H1 (cell line): ENCODE measurements at regions not wholly inside any gene's neighbourhood (a gene's known extent, or its start where the extent isn't known, plus 50 kb on each side); places are given as distances from the start of the nearest gene placed in this dataset.

ENCODE experiments used
- CTCF ChIA-PET: fragments of 300-600 bp; sonication (Branson Sonifier 250); formaldehyde crosslinking; loops from one replicate; lab custom pipeline; 2021; ENCODE audit not compliant: partially characterized antibody; lab: Charles Lee
- POLR2A ChIA-PET: fragments of 300-600 bp; sonication (Branson Sonifier 250); formaldehyde crosslinking; loops from one replicate; lab custom pipeline; 2021; ENCODE audit warnings: inconsistent platforms; ENCODE audit not compliant: partially characterized antibody; lab: Charles Lee
- DNase-seq, 2 experiments: peaks; one replicate each; pipeline versions ENCODE4 v3.0.0 to v3.0.0-alpha.2; 2010 to 2022; ENCODE audit warnings: low spot score in 2 of 2, low read depth in 1 of 2, mixed read lengths in 1 of 2
- FAIRE-seq: peaks from 2 replicates; lab custom pipeline; 2011; peaks lifted over from hg19 to GRCh38; lab: Jason Lieb, UNC
- H2AFZ ChIP-seq: 2 replicates; pipeline ENCODE4 v1.8.1; 2012; ENCODE audit warnings: low read length, inconsistent platforms
- H2AK5ac ChIP-seq: 2 replicates; pipeline ENCODE4 v1.6.1; 2013; ENCODE audit warnings: low read depth, low read length
- H2BK120ac ChIP-seq: replicated peaks from 2 replicates; pipeline ENCODE3; 2013; ENCODE audit warnings: low read depth, low read length, inconsistent platforms
- H2BK12ac ChIP-seq: 2 replicates; pipeline ENCODE4 v1.6.1; 2013; ENCODE audit warnings: low read depth, low read length
- H2BK15ac ChIP-seq: 2 replicates; pipeline ENCODE4 v1.6.1; 2013; ENCODE audit warnings: low read length
- H2BK20ac ChIP-seq: 2 replicates; pipeline ENCODE4 v1.6.1; 2013; ENCODE audit warnings: low read length
- H2BK5ac ChIP-seq: 2 replicates; pipeline ENCODE4 v1.6.1; 2013; ENCODE audit warnings: low read depth, low read length
- H3K14ac ChIP-seq: 2 replicates; pipeline ENCODE4 v1.6.1; 2013; ENCODE audit warnings: inconsistent platforms; ENCODE audit not compliant: insufficient read length
- H3K18ac ChIP-seq: 2 replicates; pipeline ENCODE4 v1.6.1; 2013; ENCODE audit warnings: low read length; ENCODE audit errors: extremely low read depth
- H3K23ac ChIP-seq: 2 replicates; pipeline ENCODE4 v1.6.1; 2013; ENCODE audit warnings: inconsistent platforms; ENCODE audit not compliant: insufficient read length
- H3K23me2 ChIP-seq: 2 replicates; pipeline ENCODE4 v1.6.1; 2013; ENCODE audit warnings: low read depth, low read length
- H3K27ac ChIP-seq: 2 replicates; pipeline ENCODE4 v1.6.1; 2011; ENCODE audit warnings: low read depth, low read length, inconsistent platforms
- H3K27me3 ChIP-seq, 4 experiments: replicated peaks in 1 of 4; 1 replicate in 1 of 4; 2 replicates in 3 of 4; pipeline versions ENCODE4 v1.6.1 to v1.8.1; 2011 to 2013; ENCODE audit warnings: low read length in 3 of 4, mild to moderate bottlenecking in 3 of 4, inconsistent platforms in 2 of 4, mixed read lengths in 2 of 4, moderate library complexity in 1 of 4; ENCODE audit not compliant: control insufficient read depth in 3 of 4, insufficient read depth in 3 of 4; ENCODE audit errors: extremely low read depth in 1 of 4
- H3K36me3 ChIP-seq, 4 experiments: 2 replicates each; pipeline versions ENCODE4 v1.6.1 to v1.8.1; 2011 to 2013; ENCODE audit warnings: mild to moderate bottlenecking in 4 of 4, low read length in 3 of 4, moderate library complexity in 2 of 4, control low read depth in 1 of 4, inconsistent platforms in 1 of 4; ENCODE audit not compliant: insufficient read depth in 4 of 4, control insufficient read depth in 2 of 4
- H3K4ac ChIP-seq: replicated peaks from 2 replicates; pipeline ENCODE3; 2013; ENCODE audit warnings: low read length, low read depth, mixed read lengths, inconsistent platforms; ENCODE audit not compliant: insufficient read length
- H3K4me1 ChIP-seq, 4 experiments: replicated peaks in 1 of 4; 1 replicate in 1 of 4; 2 replicates in 3 of 4; pipeline versions ENCODE4 v1.6.1 to v1.8.1; 2011 to 2013; ENCODE audit warnings: low read length in 3 of 4, inconsistent platforms in 2 of 4, mixed read lengths in 1 of 4; ENCODE audit not compliant: insufficient read depth in 4 of 4, control insufficient read depth in 3 of 4
- H3K4me2 ChIP-seq, 2 experiments: 2 replicates each; pipeline versions ENCODE4 v1.6.1 to v1.8.1; 2011 to 2013; ENCODE audit warnings: low read depth in 2 of 2, low read length in 2 of 2, control low read depth in 1 of 2, inconsistent platforms in 1 of 2, mild to moderate bottlenecking in 1 of 2; ENCODE audit not compliant: insufficient read depth in 1 of 2
- H3K4me3 ChIP-seq, 4 experiments: fragments of 200-600, 300-600 bp in 1 of 4; sonication (generic), shearing (Covaris generic), sonication (Bioruptor Twin) in 1 of 4; 2 replicates each; pipeline versions ENCODE4 v1.5.1 to v1.8.1; 2011 to 2016; ENCODE audit warnings: low read length in 4 of 4, low read depth in 3 of 4, control low read depth in 2 of 4, inconsistent platforms in 2 of 4, mild to moderate bottlenecking in 2 of 4, mixed read lengths in 1 of 4, moderate library complexity in 1 of 4; ENCODE audit not compliant: insufficient read depth in 2 of 4; ENCODE audit errors: extremely low read depth in 1 of 4
- H3K56ac ChIP-seq: replicated peaks from 2 replicates; pipeline ENCODE3; 2013; ENCODE audit warnings: low read depth, mild to moderate bottlenecking, mixed read lengths, low read length, inconsistent platforms; ENCODE audit not compliant: insufficient read length
- H3K79me1 ChIP-seq: 2 replicates; pipeline ENCODE4 v1.6.1; 2013; ENCODE audit warnings: low read depth, low read length, control low read depth
- H3K79me2 ChIP-seq, 2 experiments: 2 replicates each; pipeline versions ENCODE4 v1.6.1 to v1.8.1; 2012 to 2013; ENCODE audit warnings: low read length in 2 of 2, mild to moderate bottlenecking in 2 of 2, inconsistent platforms in 1 of 2; ENCODE audit not compliant: insufficient read depth in 2 of 2, control insufficient read depth in 1 of 2
- H3K9ac ChIP-seq, 4 experiments: replicated peaks in 1 of 4; 1 replicate in 1 of 4; 2 replicates in 3 of 4; pipeline versions ENCODE4 v1.6.1 to v1.8.1; 2011 to 2013; ENCODE audit warnings: low read depth in 3 of 4, low read length in 3 of 4, control low read depth in 2 of 4, mild to moderate bottlenecking in 2 of 4, moderate library complexity in 2 of 4, inconsistent platforms in 1 of 4; ENCODE audit errors: extremely low read depth in 1 of 4
- H3K9me3 ChIP-seq, 2 experiments: 2 replicates each; pipeline versions ENCODE4 v1.6.1 to v1.8.1; 2012 to 2013; ENCODE audit warnings: mild to moderate bottlenecking in 2 of 2, moderate library complexity in 2 of 2, control low read depth in 1 of 2, inconsistent platforms in 1 of 2, low read depth in 1 of 2, low read length in 1 of 2, mixed read lengths in 1 of 2; ENCODE audit not compliant: insufficient read depth in 2 of 2
- H4K20me1 ChIP-seq, 2 experiments: replicated peaks in 1 of 2; 2 replicates each; pipeline versions ENCODE3 to v1.8.1; 2011 to 2013; ENCODE audit warnings: inconsistent platforms in 2 of 2, low read length in 2 of 2, mild to moderate bottlenecking in 1 of 2; ENCODE audit not compliant: insufficient read depth in 2 of 2, control insufficient read depth in 1 of 2
- H4K5ac ChIP-seq: 2 replicates; pipeline ENCODE4 v1.6.1; 2013; ENCODE audit warnings: low read length, low read depth, mixed read lengths, inconsistent platforms; ENCODE audit not compliant: insufficient read length
- H4K8ac ChIP-seq: 2 replicates; pipeline ENCODE4 v1.8.0; 2013; ENCODE audit warnings: mild to moderate bottlenecking, moderate library complexity, low read length, inconsistent platforms; ENCODE audit not compliant: insufficient read depth; ENCODE audit errors: extremely low read depth
- H4K91ac ChIP-seq: replicated peaks from 2 replicates; pipeline ENCODE3; 2013; ENCODE audit warnings: low read length, mixed read lengths, inconsistent platforms; ENCODE audit not compliant: insufficient read length
- CBX8 ChIP-seq: fragments of 300-800, 300-1000 bp; sonication (generic); IDR thresholded peaks from 2 replicates; pipeline ENCODE4 v1.7.1; 2016; ENCODE audit warnings: low read depth, low read length, borderline replicate concordance
- CHD1 ChIP-seq: IDR thresholded peaks from 2 replicates; pipeline ENCODE4 v1.6.1; 2012; ENCODE audit warnings: low read depth, low read length, improper control_type of control experiment
- CREB1 ChIP-seq: IDR thresholded peaks from 2 replicates; pipeline ENCODE4 v1.6.1; 2012; ENCODE audit warnings: inconsistent platforms
- EGR1 ChIP-seq: IDR thresholded peaks from 2 replicates; pipeline ENCODE4 v1.6.1; 2011; ENCODE audit warnings: low read depth, low read length, borderline replicate concordance
- HDAC2 ChIP-seq, 2 experiments: fragments of 300-600 bp in 1 of 2; sonication (generic) in 1 of 2; IDR thresholded peaks; 2 replicates each; pipeline ENCODE4 v1.6.1; 2011 to 2012; ENCODE audit warnings: low read depth in 2 of 2, low read length in 2 of 2, mild to moderate bottlenecking in 2 of 2, moderate library complexity in 2 of 2, borderline replicate concordance in 1 of 2, inconsistent platforms in 1 of 2
- MAX ChIP-seq: IDR thresholded peaks from 2 replicates; pipeline ENCODE4 v1.6.1; 2012; ENCODE audit warnings: inconsistent platforms
- NRF1 ChIP-seq: IDR thresholded peaks from 2 replicates; pipeline ENCODE4 v1.6.1; 2011; ENCODE audit warnings: mild to moderate bottlenecking, low read depth, low read length, improper control_type of control experiment
- SIRT6 ChIP-seq: IDR thresholded peaks from one replicate; pipeline ENCODE4 v1.7.1; 2012; ENCODE audit warnings: low read length, inconsistent platforms
- WGBS, 2 experiments: shearing (Covaris generic) in 1 of 2; methylation state at CpG; one replicate each; pipeline versions ENCODE4 v1.1.6 to v1.1.7; 2013 to 2015; ENCODE audit warnings: low lambda C conversion rate in 2 of 2, mixed read lengths in 2 of 2, inconsistent platforms in 1 of 2, low coverage in 1 of 2, missing lambda C conversion rate in 1 of 2; ENCODE audit not compliant: insufficient replicate concordance in 2 of 2, insufficient coverage in 1 of 2, insufficient read length in 1 of 2; ENCODE audit errors: extremely low coverage in 1 of 2, missing lambda C conversion rate in 1 of 2; 5-methylcytosine and 5-hydroxymethylcytosine counted together

GRCh38 chr6:8535519-8535918 is 100.2 kb upstream of the SLC35B3 start:
- WGBS, 2 experiments = 58% methylated on average over 3 of the region's 3 CpGs; no CpG with 5 or more reads in 1 of the 2 experiments
- no peak overlapping the region for H2BK5ac ChIP-seq
- H3K4ac ChIP-seq = no peak overlapping the region
- H3K79me1 ChIP-seq = no peaks in the 10 kb centered on the region
- ChIA-PET POLR2A (no interaction called here), CTCF (interaction anchor here (0.9 kb wide), 1 partner anchor 36 kb away, joined by 4 read pairs; no protein-coding TSS in a partner anchor)
- no peaks in the 10 kb centered on the region for H3K4me1 ChIP-seq
- H2BK12ac ChIP-seq = no peak overlapping the region
- H3K23me2 ChIP-seq = no peaks in the 10 kb centered on the region
- DNase-seq = no peak
- H2BK20ac ChIP-seq = no peak overlapping the region
- no peaks in the 10 kb centered on the region for H4K20me1 ChIP-seq
- H4K91ac ChIP-seq = no peak overlapping the region
- no peak overlapping the region for H2BK15ac ChIP-seq
- H3K4me3 ChIP-seq = no peak overlapping the region
- H3K36me3 ChIP-seq = no peaks in the 10 kb centered on the region
- H3K79me2 ChIP-seq = no peaks in the 10 kb centered on the region
- TF ChIP-seq CBX8 = no peak
- TF ChIP-seq HDAC2 (IDR thresholded peaks at IDR 0.05; ENCODE audit: borderline replicate concordance in 1 of 2, low read depth in 2 of 2, low read length in 2 of 2) = no peak
- no peak for TF ChIP-seq MAX
- no peak for TF ChIP-seq CREB1
- TF ChIP-seq NRF1 = no peak
- TF ChIP-seq SIRT6 = no peak
- TF ChIP-seq CHD1 = no peak
- TF ChIP-seq EGR1 = no peak
- H3K4me2 ChIP-seq = no peak overlapping the region
- H2AFZ ChIP-seq = no peak overlapping the region
- peaks cover 4 to 6% of the 10 kb centered on the region in 2 experiments; a peak in 2 of 4 replicates for H3K9me3 ChIP-seq
- H3K9ac ChIP-seq = no peak overlapping the region
- no peak overlapping the region for H4K5ac ChIP-seq
- H3K14ac ChIP-seq = no peak overlapping the region
- no peak overlapping the region for H3K56ac ChIP-seq
- no peak overlapping the region for H2BK120ac ChIP-seq
- no peaks in the 10 kb centered on the region for H3K27me3 ChIP-seq
- H3K23ac ChIP-seq = no peak overlapping the region
- no peak for FAIRE-seq
- no peak overlapping the region for H3K18ac ChIP-seq
- no peak overlapping the region for H4K8ac ChIP-seq
- H2AK5ac ChIP-seq = no peak overlapping the region
- no peak overlapping the region for H3K27ac ChIP-seq
